WERI-Rb-1 (cell line): ENCODE measurements at regions not wholly inside any gene's neighbourhood (a gene's known extent, or its start where the extent isn't known, plus 50 kb on each side); places are given as distances from the start of the nearest gene placed in this dataset.
"Not testable (repeated sequence)": the region's sequence is repeated elsewhere in the genome, so short reads cannot be mapped to it uniquely, and the experiment has no call there.

Experiments
- DNase-seq: peaks from one replicate; pipeline ENCODE4 v3.0.0-alpha.2; 2020
- H3K27ac ChIP-seq: fragments of 250-450 bp; sonication (Bioruptor Pico); 2 replicates; pipeline ENCODE4 v1.5.1; 2020; ENCODE audit warnings: mild to moderate bottlenecking, moderate library complexity
- H3K27me3 ChIP-seq: fragments of 250-450 bp; sonication (Bioruptor Pico); 2 replicates; pipeline ENCODE4 v1.5.1; 2021; ENCODE audit warnings: mild to moderate bottlenecking, low read depth, moderate library complexity; ENCODE audit not compliant: insufficient read depth, severe bottlenecking
- H3K36me3 ChIP-seq: fragments of 250-450 bp; sonication (Bioruptor Pico); 2 replicates; pipeline ENCODE4 v1.5.1; 2020; ENCODE audit warnings: mild to moderate bottlenecking, moderate library complexity
- H3K4me3 ChIP-seq: 2 replicates; pipeline ENCODE4 v1.5.1; 2011; ENCODE audit warnings: low read depth, mild to moderate bottlenecking, control low read depth, low read length
- H3K9me3 ChIP-seq: fragments of 250-450 bp; sonication (Bioruptor Pico); 2 replicates; pipeline ENCODE4 v1.5.1; 2021; ENCODE audit warnings: mild to moderate bottlenecking, moderate library complexity; ENCODE audit not compliant: severe bottlenecking
- CTCF ChIP-seq: IDR thresholded peaks from 2 replicates; pipeline ENCODE4 v1.5.1; 2011; ENCODE audit warnings: low read depth, mild to moderate bottlenecking, control low read depth, inconsistent platforms, low read length

- no peaks in the 10 kb centered on the region for H3K36me3 ChIP-seq
- DNase-seq, result no peak
- H3K27me3 ChIP-seq, result no peaks in the 10 kb centered on the region
- no peak overlapping the region for H3K27ac ChIP-seq
- TF ChIP-seq CTCF, result no peak
- no peak overlapping the region for H3K4me3 ChIP-seq
- H3K9me3 ChIP-seq, result no peaks in the 10 kb centered on the region
These were observed 63.8 kb upstream of the TBL1X start for GRCh38 chrX:9401051-9401450.

- no peak for DNase-seq
- peaks cover 2% of the 10 kb centered on the region for H3K27me3 ChIP-seq
- H3K9me3 ChIP-seq, result no peaks in the 10 kb centered on the region
- no peaks in the 10 kb centered on the region for H3K36me3 ChIP-seq
- TF ChIP-seq CTCF, result no peak
- H3K4me3 ChIP-seq, result no peak overlapping the region
- no peak overlapping the region for H3K27ac ChIP-seq
These were observed 61.5 kb upstream of the TBL1X start for GRCh38 chrX:9403374-9403773.

GRCh38 chrX:9405635-9406034, 59.2 kb upstream of the TBL1X start:
- DNase-seq, result peak; percentile 17
- H3K27ac ChIP-seq, H3K27me3 ChIP-seq, H3K9me3 ChIP-seq, H3K36me3 ChIP-seq, H3K4me3 ChIP-seq: not testable (repeated sequence)

GRCh38 chrX:9410889-9411288, 54.0 kb upstream of the TBL1X start:
- not testable (repeated sequence) for H3K9me3 ChIP-seq, H3K4me3 ChIP-seq, H3K27me3 ChIP-seq, H3K36me3 ChIP-seq, DNase-seq, H3K27ac ChIP-seq

- H3K27me3 ChIP-seq, H3K9me3 ChIP-seq, H3K36me3 ChIP-seq, DNase-seq, H3K27ac ChIP-seq, H3K4me3 ChIP-seq: not testable (repeated sequence)
These were observed 53.2 kb upstream of the TBL1X start for GRCh38 chrX:9411682-9412081.

GRCh38 chrX:9414416-9414815, 50.4 kb upstream of the TBL1X start:
- Histone ChIP-seq H3K36me3 (no peaks in the 10 kb centered on the region), H3K27ac (no peak overlapping the region), H3K27me3 (no peaks in the 10 kb centered on the region), H3K9me3 (no peaks in the 10 kb centered on the region), H3K4me3 (no peak overlapping the region)
- no peak for DNase-seq
- TF ChIP-seq CTCF, result no peak
